ENCODE measurements at regions not wholly inside any gene's neighbourhood (a gene's known extent, or its start where the extent isn't known, plus 50 kb on each side); places are given as distances from the start of the nearest gene placed in this dataset.

- DNase-seq (ENCODE audit: low spot score in 2 of 2) = no peak
- intact Hi-C loops (cut with DNase I; ENCODE audit: low total_unique reads) = no loop called here
- TF ChIP-seq CTCF (IDR thresholded peaks at IDR 0.05) (no peak), POLR2AphosphoS5 (IDR thresholded peaks at IDR 0.05) (no peak), POLR2A (IDR thresholded peaks at IDR 0.05) (no peak)
- Histone ChIP-seq H3K9me3 (no peaks in the 10 kb centered on the region), H3K27ac (no peak overlapping the region), H3K4me3 (no peak overlapping the region), H3K36me3 (no peaks in the 10 kb centered on the region), H3K4me1 (no peaks in the 10 kb centered on the region), H3K27me3 (no peaks in the 10 kb centered on the region)
These were observed 77.0 kb upstream of the UMPS start for GRCh38 chr3:124653071-124653796.

GRCh38 chr3:124653797-124654469 is 76.3 kb upstream of the UMPS start:
- H3K4me3 ChIP-seq = no peak overlapping the region
- intact Hi-C loops (cut with DNase I; ENCODE audit: low total_unique reads) = no loop called here
- H3K36me3 ChIP-seq = no peaks in the 10 kb centered on the region
- no peaks in the 10 kb centered on the region for H3K4me1 ChIP-seq
- no peaks in the 10 kb centered on the region for H3K27me3 ChIP-seq
- no peaks in the 10 kb centered on the region for H3K9me3 ChIP-seq
- no peak for DNase-seq (ENCODE audit: low spot score in 2 of 2)
- H3K27ac ChIP-seq = no peak overlapping the region
- TF ChIP-seq POLR2AphosphoS5 (IDR thresholded peaks at IDR 0.05) = no peak
- TF ChIP-seq CTCF (IDR thresholded peaks at IDR 0.05) = no peak
- no peak for TF ChIP-seq POLR2A (IDR thresholded peaks at IDR 0.05)

- intact Hi-C loops (cut with DNase I; ENCODE audit: low total_unique reads) = no loop called here
- no peaks in the 10 kb centered on the region for H3K27me3 ChIP-seq
- H3K9me3 ChIP-seq = no peaks in the 10 kb centered on the region
- H3K27ac ChIP-seq = no peak overlapping the region
- no peaks in the 10 kb centered on the region for H3K4me1 ChIP-seq
- H3K4me3 ChIP-seq = no peak overlapping the region
- no peak for DNase-seq (ENCODE audit: low spot score in 2 of 2)
- H3K36me3 ChIP-seq = no peaks in the 10 kb centered on the region
- no peak for TF ChIP-seq CTCF (IDR thresholded peaks at IDR 0.05)
- TF ChIP-seq POLR2A (IDR thresholded peaks at IDR 0.05) = no peak
- TF ChIP-seq POLR2AphosphoS5 (IDR thresholded peaks at IDR 0.05) = no peak
These were observed 75.8 kb upstream of the UMPS start for GRCh38 chr3:124654470-124654845.

GRCh38 chr3:124656531-124656930 is 73.7 kb upstream of the UMPS start:
- Histone ChIP-seq H3K27me3 (no peaks in the 10 kb centered on the region), H3K4me3 (no peak overlapping the region), H3K27ac (no peak overlapping the region), H3K4me1 (no peaks in the 10 kb centered on the region), H3K9me3 (no peaks in the 10 kb centered on the region), H3K36me3 (no peaks in the 10 kb centered on the region)
- intact Hi-C loops (cut with DNase I; ENCODE audit: low total_unique reads) = no loop called here
- TF ChIP-seq CTCF (IDR thresholded peaks at IDR 0.05) (no peak), POLR2A (IDR thresholded peaks at IDR 0.05) (no peak), POLR2AphosphoS5 (IDR thresholded peaks at IDR 0.05) (no peak)
- no peak for DNase-seq (ENCODE audit: low spot score in 2 of 2)

GRCh38 chr3:124657138-124657537 is 73.1 kb upstream of the UMPS start:
- TF ChIP-seq CTCF (IDR thresholded peaks at IDR 0.05) (no peak), POLR2A (IDR thresholded peaks at IDR 0.05) (no peak), POLR2AphosphoS5 (IDR thresholded peaks at IDR 0.05) (no peak)
- Histone ChIP-seq H3K9me3 (no peaks in the 10 kb centered on the region), H3K36me3 (no peaks in the 10 kb centered on the region), H3K27me3 (no peaks in the 10 kb centered on the region), H3K4me3 (no peak overlapping the region), H3K27ac (no peak overlapping the region), H3K4me1 (no peaks in the 10 kb centered on the region)
- intact Hi-C loops (cut with DNase I; ENCODE audit: low total_unique reads) = no loop called here
- DNase-seq (ENCODE audit: low spot score in 2 of 2) = no peak
